ENCODE measurements at regions not wholly inside any gene's neighbourhood (a gene's known extent, or its start where the extent isn't known, plus 50 kb on each side); places are given as distances from the start of the nearest gene placed in this dataset.

- Histone ChIP-seq H3K27me3 (no peaks in the 10 kb centered on the region), H3K9me3 (no peaks in the 10 kb centered on the region), H3K4me3 (no peak overlapping the region), H3K36me3 (no peaks in the 10 kb centered on the region), H3K27ac (no peak overlapping the region), H3K4me1 (ENCODE audit: insufficient read depth) (no peaks in the 10 kb centered on the region)
- 52 to 60% (median 58%) methylated on average over 2 of the region's 2 CpGs for WGBS, 3 donors
- DNase-seq: no peak
- no peak for TF ChIP-seq EP300 (IDR thresholded peaks at IDR 0.05)
- no peak for TF ChIP-seq POLR2A (IDR thresholded peaks at IDR 0.05)
- TF ChIP-seq CTCF (IDR thresholded peaks at IDR 0.05): no peak
- intact Hi-C loops (cut with DNase I): no loop called here
Measured at GRCh38 chr15:53834214-53834613, 74.8 kb upstream of the WDR72 start.

GRCh38 chr15:53833134-53833624 lies 73.7 kb upstream of the WDR72 start:
- H3K27me3 ChIP-seq: no peaks in the 10 kb centered on the region
- H3K36me3 ChIP-seq: no peaks in the 10 kb centered on the region
- DNase-seq: no peak
- no peak overlapping the region for H3K27ac ChIP-seq
- no peak overlapping the region for H3K4me3 ChIP-seq
- no peaks in the 10 kb centered on the region for H3K9me3 ChIP-seq
- intact Hi-C loops (cut with DNase I): no loop called here
- no peaks in the 10 kb centered on the region for H3K4me1 ChIP-seq (ENCODE audit: insufficient read depth)
- 11 to 19% (median 14%) methylated on average over 4 of the region's 4 CpGs for WGBS, 3 donors
- TF ChIP-seq EP300 (IDR thresholded peaks at IDR 0.05) (no peak), POLR2A (IDR thresholded peaks at IDR 0.05) (no peak), CTCF (IDR thresholded peaks at IDR 0.05) (no peak)

GRCh38 chr15:53831907-53832770 lies 72.7 kb upstream of the WDR72 start:
- no peak overlapping the region for H3K4me3 ChIP-seq
- WGBS, 3 donors: 59 to 66% (median 64%) methylated on average over 5 of the region's 5 CpGs
- H3K4me1 ChIP-seq (ENCODE audit: insufficient read depth): no peaks in the 10 kb centered on the region
- H3K36me3 ChIP-seq: no peaks in the 10 kb centered on the region
- DNase-seq: no peak
- intact Hi-C loops (cut with DNase I): no loop called here
- no peaks in the 10 kb centered on the region for H3K27me3 ChIP-seq
- no peaks in the 10 kb centered on the region for H3K9me3 ChIP-seq
- H3K27ac ChIP-seq: no peak overlapping the region
- TF ChIP-seq POLR2A (IDR thresholded peaks at IDR 0.05): no peak
- TF ChIP-seq EP300 (IDR thresholded peaks at IDR 0.05): no peak
- no peak for TF ChIP-seq CTCF (IDR thresholded peaks at IDR 0.05)

GRCh38 chr15:53830707-53831386 lies 71.4 kb upstream of the WDR72 start:
- H3K27me3 ChIP-seq: no peaks in the 10 kb centered on the region
- H3K36me3 ChIP-seq: no peaks in the 10 kb centered on the region
- intact Hi-C loops (cut with DNase I): no loop called here
- DNase-seq: no peak
- no peak overlapping the region for H3K4me3 ChIP-seq
- no peak for TF ChIP-seq EP300 (IDR thresholded peaks at IDR 0.05)
- TF ChIP-seq POLR2A (IDR thresholded peaks at IDR 0.05): no peak
- TF ChIP-seq CTCF (IDR thresholded peaks at IDR 0.05): no peak
- no peaks in the 10 kb centered on the region for H3K9me3 ChIP-seq
- H3K27ac ChIP-seq: no peak overlapping the region
- WGBS, 3 donors: 85 to 92% (median 87%) methylated on average over 17 of the region's 17 CpGs
- no peaks in the 10 kb centered on the region for H3K4me1 ChIP-seq (ENCODE audit: insufficient read depth)
